ENCODE measurements at regions not wholly inside any gene's neighbourhood (a gene's known extent, or its start where the extent isn't known, plus 50 kb on each side); places are given as distances from the start of the nearest gene placed in this dataset.

GRCh38 chr5:98627121-98627520 lies 146.3 kb upstream of the RGMB start:
- H3K27me3 Mint-ChIP-seq (ENCODE audit: unreplicated experiment), result no peaks in the 10 kb centered on the region
- CTCF ChIA-PET, result no interaction called here
- no peak overlapping the region for H3K4me3 Mint-ChIP-seq (ENCODE audit: low read depth, unreplicated experiment)
- BruUV-seq (replicated peaks), result no TSS peak
- no peak for TF ChIP-seq CTCF (IDR thresholded peaks at IDR 0.05; ENCODE audit: unreplicated experiment)
- no peak for DNase-seq
- H3K4me1 Mint-ChIP-seq (ENCODE audit: low read depth, unreplicated experiment), result no peaks in the 10 kb centered on the region
- H3K27ac Mint-ChIP-seq (ENCODE audit: unreplicated experiment), result no peak overlapping the region
- no peaks in the 10 kb centered on the region for H3K36me3 Mint-ChIP-seq (ENCODE audit: insufficient read depth, unreplicated experiment)
- peaks cover 4% of the 10 kb centered on the region for H3K9me3 Mint-ChIP-seq (ENCODE audit: low read depth, unreplicated experiment)
- intact Hi-C loops (cut with micrococcal nuclease; ENCODE audit: unreplicated experiment), result no loop called here

GRCh38 chr5:98630621-98631020 lies 142.8 kb upstream of the RGMB start:
- no peaks in the 10 kb centered on the region for H3K4me1 Mint-ChIP-seq (ENCODE audit: low read depth, unreplicated experiment)
- intact Hi-C loops (cut with micrococcal nuclease; ENCODE audit: unreplicated experiment), result no loop called here
- no peaks in the 10 kb centered on the region for H3K36me3 Mint-ChIP-seq (ENCODE audit: insufficient read depth, unreplicated experiment)
- BruUV-seq (replicated peaks), result no TSS peak
- H3K9me3 Mint-ChIP-seq (ENCODE audit: low read depth, unreplicated experiment), result peaks cover 4% of the 10 kb centered on the region
- DNase-seq, result no peak
- no peak overlapping the region for H3K4me3 Mint-ChIP-seq (ENCODE audit: low read depth, unreplicated experiment)
- CTCF ChIA-PET, result no interaction called here
- TF ChIP-seq CTCF (IDR thresholded peaks at IDR 0.05; ENCODE audit: unreplicated experiment), result no peak
- no peak overlapping the region for H3K27ac Mint-ChIP-seq (ENCODE audit: unreplicated experiment)
- no peaks in the 10 kb centered on the region for H3K27me3 Mint-ChIP-seq (ENCODE audit: unreplicated experiment)

- Mint-ChIP-seq H3K36me3 (ENCODE audit: insufficient read depth, unreplicated experiment) (no peaks in the 10 kb centered on the region), H3K27me3 (ENCODE audit: unreplicated experiment) (no peaks in the 10 kb centered on the region), H3K4me3 (ENCODE audit: low read depth, unreplicated experiment) (no peak overlapping the region), H3K4me1 (ENCODE audit: low read depth, unreplicated experiment) (no peaks in the 10 kb centered on the region), H3K9me3 (ENCODE audit: low read depth, unreplicated experiment) (peaks cover 4% of the 10 kb centered on the region), H3K27ac (ENCODE audit: unreplicated experiment) (no peak overlapping the region)
- intact Hi-C loops (cut with micrococcal nuclease; ENCODE audit: unreplicated experiment), result no loop called here
- CTCF ChIA-PET, result no interaction called here
- no TSS peak for BruUV-seq (replicated peaks)
- TF ChIP-seq CTCF (IDR thresholded peaks at IDR 0.05; ENCODE audit: unreplicated experiment), result no peak
- DNase-seq, result no peak
These were observed 142.0 kb upstream of the RGMB start for GRCh38 chr5:98631311-98632054.

- CTCF ChIA-PET, result no interaction called here
- Mint-ChIP-seq H3K27me3 (ENCODE audit: unreplicated experiment) (no peaks in the 10 kb centered on the region), H3K9me3 (ENCODE audit: low read depth, unreplicated experiment) (no peaks in the 10 kb centered on the region), H3K4me1 (ENCODE audit: low read depth, unreplicated experiment) (no peaks in the 10 kb centered on the region), H3K27ac (ENCODE audit: unreplicated experiment) (no peak overlapping the region), H3K36me3 (ENCODE audit: insufficient read depth, unreplicated experiment) (no peaks in the 10 kb centered on the region), H3K4me3 (ENCODE audit: low read depth, unreplicated experiment) (no peak overlapping the region)
- DNase-seq, result no peak
- intact Hi-C loops (cut with micrococcal nuclease; ENCODE audit: unreplicated experiment), result no loop called here
- no peak for TF ChIP-seq CTCF (IDR thresholded peaks at IDR 0.05; ENCODE audit: unreplicated experiment)
- no TSS peak for BruUV-seq (replicated peaks)
These were observed 137.8 kb upstream of the RGMB start for GRCh38 chr5:98635656-98636055.
